Neural cell (in vitro differentiated cells): ENCODE measurements at regions not wholly inside any gene's neighbourhood (a gene's known extent, or its start where the extent isn't known, plus 50 kb on each side); places are given as distances from the start of the nearest gene placed in this dataset.

Source experiments
- H2AFZ ChIP-seq: fragments of 200-600, 300-800 bp; sonication (generic), shearing (Covaris generic); 2 replicates; pipeline ENCODE4 v1.6.0; 2014; ENCODE audit warnings: low read depth, mild to moderate bottlenecking, antibody characterized with exemption, low read length, moderate library complexity
- H3F3A ChIP-seq: fragments of 200-600 bp; shearing (Covaris generic); 2 replicates; pipeline ENCODE4 v1.6.1; 2016; ENCODE audit warnings: mild to moderate bottlenecking, moderate library complexity, mixed read lengths, antibody characterized with exemption, low read length; ENCODE audit not compliant: insufficient read depth, poor library complexity, severe bottlenecking
- H3K27ac ChIP-seq: fragments of 200-600, 300-800 bp; sonication (generic), shearing (Covaris generic); 2 replicates; pipeline ENCODE4 v1.5.1; 2014; ENCODE audit warnings: mild to moderate bottlenecking, low read length, moderate library complexity
- H3K27me3 ChIP-seq: fragments of 300-800, 200-600 bp; sonication (generic), shearing (Covaris generic); 2 replicates; pipeline ENCODE4 v1.6.0; 2014; ENCODE audit warnings: mild to moderate bottlenecking, low read depth, low read length, moderate library complexity; ENCODE audit not compliant: insufficient read depth
- H3K36me3 ChIP-seq: fragments of 300-800, 200-600 bp; sonication (generic), shearing (Covaris generic); 2 replicates; pipeline ENCODE4 v1.5.1; 2014; ENCODE audit warnings: mild to moderate bottlenecking, antibody characterized with exemption, low read length, moderate library complexity; ENCODE audit not compliant: insufficient read depth
- H3K4me2 ChIP-seq: fragments of 300-800, 200-600 bp; sonication (generic), shearing (Covaris generic); 2 replicates; pipeline ENCODE4 v1.6.0; 2014; ENCODE audit warnings: mild to moderate bottlenecking, low read length
- H3K4me3 ChIP-seq: fragments of 300-800, 200-600 bp; sonication (generic), shearing (Covaris generic); 2 replicates; pipeline ENCODE4 v1.5.1; 2014; ENCODE audit warnings: mild to moderate bottlenecking, low read length, moderate library complexity
- H3K79me2 ChIP-seq: fragments of 200-600 bp; shearing (Covaris generic); replicated peaks from 2 replicates; pipeline ENCODE4 v1.6.0; 2014; ENCODE audit warnings: mild to moderate bottlenecking, low read length, moderate library complexity; ENCODE audit not compliant: insufficient read depth
- H3K9ac ChIP-seq: fragments of 300-800, 200-600 bp; sonication (generic), shearing (Covaris generic); 2 replicates; pipeline ENCODE4 v1.6.1; 2016; ENCODE audit warnings: mild to moderate bottlenecking, low read length, mixed read lengths
- H3K9me2 ChIP-seq: fragments of 200-600 bp; shearing (Covaris generic); 2 replicates; pipeline ENCODE4 v1.6.1; 2016; ENCODE audit warnings: mild to moderate bottlenecking, low read length, mixed read lengths; ENCODE audit not compliant: insufficient read depth
- H3K9me3 ChIP-seq: fragments of 200-600, 300-800 bp; sonication (generic), shearing (Covaris generic); 2 replicates; pipeline ENCODE4 v1.6.1; 2016; ENCODE audit warnings: mild to moderate bottlenecking, mixed run types, low read length, moderate library complexity, mixed read lengths
- H4K20me1 ChIP-seq: fragments of 200-600 bp; shearing (Covaris generic); 2 replicates; pipeline ENCODE4 v1.6.1; 2016; ENCODE audit warnings: mild to moderate bottlenecking, mixed run types; ENCODE audit not compliant: insufficient read depth
- CTCF ChIP-seq: fragments of 450-650 bp; IDR thresholded peaks from 2 replicates; pipeline ENCODE4 v1.5.1; 2014; ENCODE audit warnings: antibody characterized with exemption, mild to moderate bottlenecking, moderate library complexity; ENCODE audit not compliant: poor library complexity, severe bottlenecking
- EZH2 ChIP-seq: fragments of 200-600, 300-800 bp; shearing (Covaris generic), sonication (generic); IDR thresholded peaks from 2 replicates; pipeline ENCODE4 v1.6.1; 2014; ENCODE audit warnings: antibody characterized with exemption, low read length, borderline replicate concordance, mild to moderate bottlenecking; ENCODE audit not compliant: insufficient read depth, poor library complexity, severe bottlenecking
- MXI1 ChIP-seq: fragments of 450-650 bp; conservative IDR thresholded peaks from 2 replicates; pipeline ENCODE4 v1.6.1; 2014; ENCODE audit warnings: antibody characterized with exemption, mild to moderate bottlenecking; ENCODE audit not compliant: poor library complexity, severe bottlenecking
- POLR2AphosphoS5 ChIP-seq: IDR thresholded peaks from 2 replicates; pipeline ENCODE4 v1.6.1; 2012
- RAD21 ChIP-seq: fragments of 450-650 bp; conservative IDR thresholded peaks from 2 replicates; pipeline ENCODE4 v1.6.1; 2014; ENCODE audit warnings: antibody characterized with exemption, mild to moderate bottlenecking, moderate library complexity
- SMC3 ChIP-seq: fragments of 450-650 bp; conservative IDR thresholded peaks from 2 replicates; pipeline ENCODE4 v1.6.1; 2014; ENCODE audit warnings: antibody characterized with exemption, mild to moderate bottlenecking, moderate library complexity; ENCODE audit not compliant: poor library complexity
- TAF1 ChIP-seq: IDR thresholded peaks from 2 replicates; pipeline ENCODE4 v1.6.1; 2012; ENCODE audit warnings: low read depth
- TF ChIP-seq, protein P1 (sequence below): IDR thresholded peaks from 2 replicates; pipeline ENCODE4 v1.6.1; 2012; ENCODE audit warnings: borderline replicate concordance

DNA sequence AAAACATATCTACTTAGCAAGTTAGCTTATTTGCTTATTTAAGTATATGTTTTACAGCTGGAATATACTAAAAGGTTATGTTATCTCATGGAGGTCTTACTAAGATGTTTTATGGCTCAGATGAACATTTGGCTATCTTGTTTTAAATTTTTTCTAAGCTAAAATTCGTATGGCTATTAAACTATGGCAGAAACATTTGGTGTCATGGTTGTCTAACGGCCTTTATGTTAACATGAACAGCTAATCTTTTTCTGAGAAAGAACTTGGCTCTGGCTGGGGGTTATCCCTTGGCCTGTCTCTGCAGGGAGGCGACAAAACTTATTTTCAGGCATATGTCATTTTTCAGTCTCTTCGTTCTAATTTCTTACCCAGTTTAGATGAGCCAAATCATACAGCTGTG lies 101.5 kb upstream of the MTPN start:
- Histone ChIP-seq H2AFZ (no peak overlapping the region), H3K27ac (no peak overlapping the region), H3K27me3 (no peaks in the 10 kb centered on the region)

GRCh38 chr7:136076954-136077353 lies 99.8 kb upstream of the MTPN start:
- Histone ChIP-seq H3K9me2 (no peaks in the 10 kb centered on the region), H3K9me3 (no peaks in the 10 kb centered on the region), H3K79me2 (no peaks in the 10 kb centered on the region), H3K27me3 (no peaks in the 10 kb centered on the region), H3F3A (no peaks in the 10 kb centered on the region), H3K27ac (no peak overlapping the region), H3K36me3 (no peaks in the 10 kb centered on the region), H3K9ac (no peak overlapping the region), H2AFZ (no peak overlapping the region), H3K4me2 (no peak overlapping the region), H4K20me1 (no peaks in the 10 kb centered on the region), H3K4me3 (no peak overlapping the region)
- no peak for TF ChIP-seq EZH2
- TF ChIP-seq TAF1 = no peak
- TF ChIP-seq MXI1 = no peak
- TF ChIP-seq, protein P1, sequence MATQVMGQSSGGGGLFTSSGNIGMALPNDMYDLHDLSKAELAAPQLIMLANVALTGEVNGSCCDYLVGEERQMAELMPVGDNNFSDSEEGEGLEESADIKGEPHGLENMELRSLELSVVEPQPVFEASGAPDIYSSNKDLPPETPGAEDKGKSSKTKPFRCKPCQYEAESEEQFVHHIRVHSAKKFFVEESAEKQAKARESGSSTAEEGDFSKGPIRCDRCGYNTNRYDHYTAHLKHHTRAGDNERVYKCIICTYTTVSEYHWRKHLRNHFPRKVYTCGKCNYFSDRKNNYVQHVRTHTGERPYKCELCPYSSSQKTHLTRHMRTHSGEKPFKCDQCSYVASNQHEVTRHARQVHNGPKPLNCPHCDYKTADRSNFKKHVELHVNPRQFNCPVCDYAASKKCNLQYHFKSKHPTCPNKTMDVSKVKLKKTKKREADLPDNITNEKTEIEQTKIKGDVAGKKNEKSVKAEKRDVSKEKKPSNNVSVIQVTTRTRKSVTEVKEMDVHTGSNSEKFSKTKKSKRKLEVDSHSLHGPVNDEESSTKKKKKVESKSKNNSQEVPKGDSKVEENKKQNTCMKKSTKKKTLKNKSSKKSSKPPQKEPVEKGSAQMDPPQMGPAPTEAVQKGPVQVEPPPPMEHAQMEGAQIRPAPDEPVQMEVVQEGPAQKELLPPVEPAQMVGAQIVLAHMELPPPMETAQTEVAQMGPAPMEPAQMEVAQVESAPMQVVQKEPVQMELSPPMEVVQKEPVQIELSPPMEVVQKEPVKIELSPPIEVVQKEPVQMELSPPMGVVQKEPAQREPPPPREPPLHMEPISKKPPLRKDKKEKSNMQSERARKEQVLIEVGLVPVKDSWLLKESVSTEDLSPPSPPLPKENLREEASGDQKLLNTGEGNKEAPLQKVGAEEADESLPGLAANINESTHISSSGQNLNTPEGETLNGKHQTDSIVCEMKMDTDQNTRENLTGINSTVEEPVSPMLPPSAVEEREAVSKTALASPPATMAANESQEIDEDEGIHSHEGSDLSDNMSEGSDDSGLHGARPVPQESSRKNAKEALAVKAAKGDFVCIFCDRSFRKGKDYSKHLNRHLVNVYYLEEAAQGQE = no peak
- TF ChIP-seq RAD21 = no peak
- no peak for TF ChIP-seq CTCF
- TF ChIP-seq SMC3 = no peak
- no peak for TF ChIP-seq POLR2AphosphoS5

More for the DNA sequence above, 101.5 kb upstream of the MTPN start:
- H3K9me2 ChIP-seq = no peaks in the 10 kb centered on the region
- H3F3A ChIP-seq = no peaks in the 10 kb centered on the region
- H3K36me3 ChIP-seq = no peaks in the 10 kb centered on the region
- H3K9ac ChIP-seq = no peak overlapping the region
- TF ChIP-seq EZH2 = no peak
- no peak for TF ChIP-seq CTCF
- no peak for TF ChIP-seq SMC3
- H3K4me2 ChIP-seq = no peak overlapping the region
- H3K79me2 ChIP-seq = no peaks in the 10 kb centered on the region
- H3K4me3 ChIP-seq = no peak overlapping the region
- no peaks in the 10 kb centered on the region for H3K9me3 ChIP-seq
- no peaks in the 10 kb centered on the region for H4K20me1 ChIP-seq
